ENCODE measurements at regions not wholly inside any gene's neighbourhood (a gene's known extent, or its start where the extent isn't known, plus 50 kb on each side); places are given as distances from the start of the nearest gene placed in this dataset.

GRCh38 chr5:5546408-5546807, 123.9 kb downstream of the ICE1 start:
- H3K9me3 Mint-ChIP-seq, result peaks cover 5% of the 10 kb centered on the region
- peaks cover 1% of the 10 kb centered on the region for H3K36me3 Mint-ChIP-seq (ENCODE audit: low read depth)
- H3K4me1 Mint-ChIP-seq, result peaks cover 8% of the 10 kb centered on the region
- WGBS, 2 experiments (ENCODE audit: insufficient coverage in 1 of 2, insufficient read length in 1 of 2), result 93 to 100% methylated on average over 3 of the region's 3 CpGs
- H3K4me1 ChIP-seq (ENCODE audit: control insufficient read depth, insufficient read depth, low read length), result no peaks in the 10 kb centered on the region
- H3K9ac ChIP-seq (ENCODE audit: extremely low read depth, low read length, poor library complexity, severe bottlenecking), result no peak overlapping the region
- TF ChIP-seq CTCF (conservative IDR thresholded peaks at IDR 0.05), result no peak
- H3K9me3 ChIP-seq (ENCODE audit: control insufficient read depth, low read length), result no peaks in the 10 kb centered on the region
- no peaks in the 10 kb centered on the region for H3K36me3 ChIP-seq (ENCODE audit: control insufficient read depth, insufficient read depth, low read length)
- no peak overlapping the region for H3K27ac ChIP-seq (ENCODE audit: low read depth, low read length)
- no peak overlapping the region for H3K4me3 ChIP-seq (ENCODE audit: low read length)
- H3K27me3 Mint-ChIP-seq (ENCODE audit: insufficient read depth), result no peaks in the 10 kb centered on the region
- no peak overlapping the region for H3K4me3 Mint-ChIP-seq
- DNase-seq, result no peak
- no peaks in the 10 kb centered on the region for H3K27me3 ChIP-seq (ENCODE audit: control insufficient read depth, insufficient read depth, low read length, poor library complexity, severe bottlenecking)
- no peak overlapping the region for H3K27ac Mint-ChIP-seq

GRCh38 chr5:5544094-5544663, 121.7 kb downstream of the ICE1 start:
- no peak overlapping the region for H3K27ac Mint-ChIP-seq
- Histone ChIP-seq H3K9me3 (ENCODE audit: control insufficient read depth, low read length) (no peaks in the 10 kb centered on the region), H3K9ac (ENCODE audit: extremely low read depth, low read length, poor library complexity, severe bottlenecking) (no peak overlapping the region), H3K27ac (ENCODE audit: low read depth, low read length) (no peak overlapping the region), H3K4me3 (ENCODE audit: low read length) (no peak overlapping the region), H3K36me3 (ENCODE audit: control insufficient read depth, insufficient read depth, low read length) (no peaks in the 10 kb centered on the region), H3K27me3 (ENCODE audit: control insufficient read depth, insufficient read depth, low read length, poor library complexity, severe bottlenecking) (no peaks in the 10 kb centered on the region), H3K4me1 (ENCODE audit: control insufficient read depth, insufficient read depth, low read length) (no peaks in the 10 kb centered on the region)
- no peaks in the 10 kb centered on the region for H3K36me3 Mint-ChIP-seq (ENCODE audit: low read depth)
- H3K4me3 Mint-ChIP-seq, result no peak overlapping the region
- 92% methylated on average over 6 to 8 of the region's 8 CpGs for WGBS, 2 experiments (ENCODE audit: insufficient coverage in 1 of 2, insufficient read length in 1 of 2)
- no peak for DNase-seq
- no peaks in the 10 kb centered on the region for H3K9me3 Mint-ChIP-seq
- peaks cover 8% of the 10 kb centered on the region for H3K4me1 Mint-ChIP-seq
- no peaks in the 10 kb centered on the region for H3K27me3 Mint-ChIP-seq (ENCODE audit: insufficient read depth)
- no peak for TF ChIP-seq CTCF (conservative IDR thresholded peaks at IDR 0.05)

- Mint-ChIP-seq H3K36me3 (ENCODE audit: low read depth) (no peaks in the 10 kb centered on the region), H3K4me3 (no peak overlapping the region), H3K27ac (no peak overlapping the region), H3K4me1 (peaks cover 8% of the 10 kb centered on the region), H3K9me3 (no peaks in the 10 kb centered on the region), H3K27me3 (ENCODE audit: insufficient read depth) (no peaks in the 10 kb centered on the region)
- no peaks in the 10 kb centered on the region for H3K9me3 ChIP-seq (ENCODE audit: control insufficient read depth, low read length)
- H3K9ac ChIP-seq (ENCODE audit: extremely low read depth, low read length, poor library complexity, severe bottlenecking), result no peak overlapping the region
- WGBS, 2 experiments (ENCODE audit: insufficient coverage in 1 of 2, insufficient read length in 1 of 2), result 56 to 87% methylated on average over 2 to 4 of the region's 4 CpGs
- no peaks in the 10 kb centered on the region for H3K27me3 ChIP-seq (ENCODE audit: control insufficient read depth, insufficient read depth, low read length, poor library complexity, severe bottlenecking)
- no peak for DNase-seq
- H3K27ac ChIP-seq (ENCODE audit: low read depth, low read length), result no peak overlapping the region
- H3K4me3 ChIP-seq (ENCODE audit: low read length), result no peak overlapping the region
- H3K36me3 ChIP-seq (ENCODE audit: control insufficient read depth, insufficient read depth, low read length), result no peaks in the 10 kb centered on the region
- no peaks in the 10 kb centered on the region for H3K4me1 ChIP-seq (ENCODE audit: control insufficient read depth, insufficient read depth, low read length)
- no peak for TF ChIP-seq CTCF (conservative IDR thresholded peaks at IDR 0.05)
Observed at GRCh38 chr5:5542654-5543053, 120.2 kb downstream of the ICE1 start.
